GM12892 (cell line): ENCODE measurements at regions not wholly inside any gene's neighbourhood (a gene's known extent, or its start where the extent isn't known, plus 50 kb on each side); places are given as distances from the start of the nearest gene placed in this dataset.

ENCODE experiments used
- POLR2A ChIP-seq: IDR thresholded peaks from 2 replicates; pipeline ENCODE4 v1.6.1; 2011; ENCODE audit warnings: low read depth, low read length, control low read depth
- POLR2AphosphoS5 ChIP-seq: IDR thresholded peaks from 2 replicates; pipeline ENCODE4 v1.6.1; 2011; ENCODE audit warnings: low read depth, low read length, control low read depth

DNA sequence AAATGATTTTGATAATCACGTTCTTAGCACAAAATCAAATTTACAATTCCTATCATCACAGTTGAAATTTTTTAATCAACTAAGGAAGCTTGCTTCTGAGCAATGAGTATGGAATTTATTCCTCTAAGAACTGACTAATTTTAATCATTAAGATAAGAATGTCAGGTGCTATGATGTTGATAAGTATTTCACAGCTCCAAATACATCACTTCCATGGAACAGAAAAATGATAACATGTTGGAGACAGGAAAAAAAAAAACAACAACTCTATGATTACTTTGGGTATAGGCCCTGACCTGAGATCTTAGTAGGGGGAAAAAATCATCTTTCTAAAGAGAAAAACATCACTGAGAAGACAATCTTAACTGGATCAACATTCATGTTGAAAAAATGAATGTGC is 89.4 kb upstream of the BMP2 start:
- TF ChIP-seq POLR2AphosphoS5 (no peak), POLR2A (no peak)
